SK-N-SH (cell line): ENCODE measurements at regions not wholly inside any gene's neighbourhood (a gene's known extent, or its start where the extent isn't known, plus 50 kb on each side); places are given as distances from the start of the nearest gene placed in this dataset.

ENCODE experiments used
- CTCF ChIA-PET: fragments of 300-600, 350-600 bp; formaldehyde crosslinking; extraction: SDS; loops from one replicate; lab custom pipeline; 2021; lab: Yijun Ruan, JAX
- POLR2A ChIA-PET: fragments of 350-600 bp; sonication (Branson Sonifier 250); formaldehyde crosslinking; extraction: SDS; loops from one replicate; lab custom pipeline; 2020; ENCODE audit warnings: antibody characterized with exemption, inconsistent platforms; lab: Yijun Ruan, JAX
- DNase-seq: peaks from one replicate; pipeline ENCODE4 v3.0.0; 2012
- H2AFZ ChIP-seq: fragments of 200-600 bp; sonication (generic); 2 replicates; pipeline ENCODE4 v1.8.1; 2016; ENCODE audit warnings: antibody characterized with exemption, mild to moderate bottlenecking, low read depth
- H3F3A ChIP-seq: fragments of 200-600 bp; sonication (generic); replicated peaks from 2 replicates; pipeline ENCODE3; 2016; ENCODE audit warnings: antibody characterized with exemption, mild to moderate bottlenecking; ENCODE audit not compliant: insufficient read depth
- H3K27ac ChIP-seq, 2 experiments: fragments of 200-500 bp in 1 of 2; fragments of 200-600 bp in 1 of 2; sonication (Bioruptor generic) in 1 of 2; sonication (generic), shearing (Covaris generic) in 1 of 2; 2 replicates each; pipeline versions ENCODE4 v1.5.1 to v1.6.1; 2014 to 2016; ENCODE audit warnings: low read depth in 2 of 2, inconsistent platforms in 1 of 2, low read length in 1 of 2, mild to moderate bottlenecking in 1 of 2, mixed read lengths in 1 of 2
- H3K27me3 ChIP-seq: fragments of 200-600 bp; sonication (generic), shearing (Covaris generic); 2 replicates; pipeline ENCODE4 v1.6.1; 2016; ENCODE audit warnings: mixed run types; ENCODE audit not compliant: insufficient read depth
- H3K36me3 ChIP-seq, 2 experiments: fragments of 200-500 bp in 1 of 2; fragments of 200-600 bp in 1 of 2; sonication (Bioruptor generic) in 1 of 2; sonication (generic) in 1 of 2; replicated peaks in 1 of 2; 2 replicates each; pipeline versions ENCODE3 to v1.5.1; 2014 to 2016; ENCODE audit warnings: low read length in 1 of 2, mild to moderate bottlenecking in 1 of 2; ENCODE audit not compliant: insufficient read depth in 2 of 2, control insufficient read depth in 1 of 2
- H3K4me1 ChIP-seq, 2 experiments: fragments of 200-500 bp in 1 of 2; fragments of 200-600 bp in 1 of 2; sonication (Bioruptor generic) in 1 of 2; sonication (generic), shearing (Covaris generic) in 1 of 2; 2 replicates each; pipeline versions ENCODE4 v1.5.1 to v1.6.1; 2014 to 2016; ENCODE audit warnings: low read depth in 1 of 2, low read length in 1 of 2, mixed run types in 1 of 2; ENCODE audit not compliant: insufficient read depth in 2 of 2, control insufficient read depth in 1 of 2
- H3K4me2 ChIP-seq: fragments of 200-600 bp; sonication (generic), shearing (Covaris generic); 2 replicates; pipeline ENCODE4 v1.6.1; 2017; ENCODE audit warnings: mixed run types
- H3K4me3 ChIP-seq, 2 experiments: fragments of 200-500 bp in 1 of 2; fragments of 200-600 bp in 1 of 2; sonication (Bioruptor generic) in 1 of 2; sonication (generic), shearing (Covaris generic) in 1 of 2; 2 replicates each; pipeline versions ENCODE4 v1.5.1 to v1.8.1; 2014 to 2016; ENCODE audit warnings: low read depth in 2 of 2, inconsistent platforms in 1 of 2, low read length in 1 of 2, mild to moderate bottlenecking in 1 of 2, mixed read lengths in 1 of 2, moderate library complexity in 1 of 2
- H3K79me2 ChIP-seq: fragments of 200-600 bp; sonication (generic); 2 replicates; pipeline ENCODE4 v1.8.1; 2017; ENCODE audit warnings: mild to moderate bottlenecking; ENCODE audit not compliant: insufficient read depth
- H3K9ac ChIP-seq: fragments of 200-600 bp; sonication (generic); 2 replicates; pipeline ENCODE4 v1.6.1; 2017; ENCODE audit warnings: mixed run types
- H3K9me2 ChIP-seq: fragments of 200-600 bp; sonication (generic); 2 replicates; pipeline ENCODE4 v1.6.1; 2017; ENCODE audit warnings: mixed run types
- H3K9me3 ChIP-seq: fragments of 200-600 bp; sonication (generic); 2 replicates; pipeline ENCODE4 v1.6.1; 2017; ENCODE audit warnings: mixed run types, mild to moderate bottlenecking, moderate library complexity
- H4K20me1 ChIP-seq: fragments of 200-600 bp; sonication (generic); 2 replicates; pipeline ENCODE4 v1.6.1; 2017; ENCODE audit warnings: mild to moderate bottlenecking, mixed run types; ENCODE audit not compliant: insufficient read depth
- EP300 ChIP-seq, 2 experiments: IDR thresholded peaks; 2 replicates each; pipeline versions ENCODE4 v1.4.0 to v1.6.1; 2012; ENCODE audit warnings: borderline replicate concordance in 1 of 2, low read depth in 1 of 2, low read length in 1 of 2
- EZH2phosphoT487 ChIP-seq: fragments of 200-600 bp; sonication (generic); IDR thresholded peaks from 2 replicates; pipeline ENCODE4 v1.6.1; 2017; ENCODE audit warnings: low read depth, mixed run types, mild to moderate bottlenecking, antibody characterized with exemption, moderate library complexity, borderline replicate concordance
- FOSL2 ChIP-seq: IDR thresholded peaks from 2 replicates; pipeline ENCODE4 v1.4.0; 2012; ENCODE audit warnings: low read depth, mild to moderate bottlenecking, moderate library complexity, borderline replicate concordance
- GABPA ChIP-seq: IDR thresholded peaks from 2 replicates; pipeline ENCODE4 v1.4.0; 2012; ENCODE audit warnings: low read depth, mild to moderate bottlenecking
- IRF3 ChIP-seq: fragments of 150-350 bp; IDR thresholded peaks from 2 replicates; pipeline ENCODE4 v1.6.1; 2016; ENCODE audit warnings: mild to moderate bottlenecking, low read depth, low read length
- JUND ChIP-seq: IDR thresholded peaks from 2 replicates; pipeline ENCODE4 v1.4.0; 2012
- NFIC ChIP-seq: IDR thresholded peaks from 2 replicates; pipeline ENCODE4 v1.4.0; 2012; ENCODE audit warnings: borderline replicate concordance
- PBX3 ChIP-seq: IDR thresholded peaks from 2 replicates; pipeline ENCODE4; 2012
- TAF1 ChIP-seq: IDR thresholded peaks from 2 replicates; pipeline ENCODE4 v1.6.1; 2012; ENCODE audit warnings: low read depth, mild to moderate bottlenecking, low read length, moderate library complexity, borderline replicate concordance
- TCF12 ChIP-seq: IDR thresholded peaks from 2 replicates; pipeline ENCODE4 v1.4.0; 2012
- USF2 ChIP-seq: fragments of 150-350 bp; IDR thresholded peaks from 2 replicates; pipeline ENCODE4 v1.6.1; 2017; ENCODE audit warnings: antibody characterized with exemption, low read length, low read depth, borderline replicate concordance
- ZBTB33 ChIP-seq: IDR thresholded peaks from 2 replicates; pipeline ENCODE4 v1.4.0; 2012; ENCODE audit warnings: low read depth, borderline replicate concordance
- WGBS: methylation state at CpG from one replicate; pipeline ENCODE4 v1.1.6; 2017; ENCODE audit warnings: low lambda C conversion rate; 5-methylcytosine and 5-hydroxymethylcytosine counted together

GRCh38 chr4:147370473-147370872, 110.4 kb upstream of the EDNRA start:
- CTCF ChIA-PET: no interaction called here
- H3K9me2 ChIP-seq: no peaks in the 10 kb centered on the region
- H3K79me2 ChIP-seq: no peaks in the 10 kb centered on the region
- H3K36me3 ChIP-seq: no peaks in the 10 kb centered on the region
- TF ChIP-seq EZH2phosphoT487 (no peak), USF2 (no peak)
- TF ChIP-seq, all 33 proteins: peak for 0
- peaks cover 14% of the 10 kb centered on the region for H3F3A ChIP-seq
- no peak overlapping the region for H3K4me3 ChIP-seq
- peak overlapping the region in 1 of 2 experiments; percentile 66; a peak in 2 of 4 replicates for H3K27ac ChIP-seq
- peak overlapping the region; percentile 78 for H2AFZ ChIP-seq
- no peak overlapping the region for H3K9ac ChIP-seq
- no peaks in the 10 kb centered on the region for H3K9me3 ChIP-seq
- H3K4me1 ChIP-seq: peaks cover 11 to 29% of the 10 kb centered on the region in 2 experiments
- POLR2A ChIA-PET: no interaction called here
- H3K27me3 ChIP-seq: no peaks in the 10 kb centered on the region
- peak overlapping the region; percentile 27; the same call in 1 of the 2 replicates for H3K4me2 ChIP-seq
- H4K20me1 ChIP-seq: no peaks in the 10 kb centered on the region
- DNase-seq: no peak
- WGBS: 100% methylated on average over 2 of the region's 2 CpGs

GRCh38 chr4:147370881-147371280, 110.0 kb upstream of the EDNRA start:
- Histone ChIP-seq H2AFZ (peak overlapping the region; percentile 78; the same call in 1 of the 2 replicates), H3K4me1 (peaks cover 8 to 29% of the 10 kb centered on the region in 2 experiments), H3K9ac (no peak overlapping the region), H3K27me3 (no peaks in the 10 kb centered on the region), H3K4me2 (peak overlapping the region; percentile 27; the same call in 1 of the 2 replicates), H4K20me1 (no peaks in the 10 kb centered on the region), H3K4me3 (no peak overlapping the region), H3K79me2 (no peaks in the 10 kb centered on the region), H3K9me2 (no peaks in the 10 kb centered on the region), H3F3A (peaks cover 14% of the 10 kb centered on the region), H3K27ac (peak overlapping the region in 1 of 2 experiments; percentile 66; a peak in 2 of 4 replicates), H3K36me3 (no peaks in the 10 kb centered on the region), H3K9me3 (no peaks in the 10 kb centered on the region)
- CTCF ChIA-PET: no interaction called here
- no peak for TF ChIP-seq JUND
- TF ChIP-seq TAF1: no peak
- no peak for DNase-seq
- POLR2A ChIA-PET: no interaction called here
- 100% methylated on average over 2 of the region's 2 CpGs for WGBS

- no peaks in the 10 kb centered on the region for H3K36me3 ChIP-seq
- no peaks in the 10 kb centered on the region for H4K20me1 ChIP-seq
- no peaks in the 10 kb centered on the region for H3K79me2 ChIP-seq
- POLR2A ChIA-PET: no interaction called here
- no peak overlapping the region for H3K9ac ChIP-seq
- no peak overlapping the region for H2AFZ ChIP-seq
- peak overlapping the region in 1 of 2 experiments; percentile 66; a peak in 2 of 4 replicates for H3K27ac ChIP-seq
- no peaks in the 10 kb centered on the region for H3K9me3 ChIP-seq
- peaks cover 14% of the 10 kb centered on the region for H3F3A ChIP-seq
- peaks cover 3 to 29% of the 10 kb centered on the region in 2 experiments for H3K4me1 ChIP-seq
- TF ChIP-seq EP300 (IDR thresholded peaks at IDR 0.05; ENCODE audit: borderline replicate concordance in 1 of 2, low read depth in 1 of 2, low read length in 1 of 2): peak in 1 of 2 experiments; percentile 66; a peak in 1 of 4 replicates
- 0 out of 2 replicates have a peak, but pooled peaks have one; percentile 31 for TF ChIP-seq PBX3
- TF ChIP-seq ZBTB33: no peak
- TF ChIP-seq GABPA: no peak
- TF ChIP-seq NFIC: peak; percentile 76
- TF ChIP-seq TCF12: peak; percentile 59; the same call in 1 of the 2 replicates
- TF ChIP-seq IRF3: no peak
- TF ChIP-seq FOSL2: peak; percentile 57; the same call in 1 of the 2 replicates
- peak; percentile 41 for TF ChIP-seq JUND
- TF ChIP-seq, all 33 proteins: peak for 6
- no peak for DNase-seq
- no peaks in the 10 kb centered on the region for H3K9me2 ChIP-seq
- H3K27me3 ChIP-seq: no peaks in the 10 kb centered on the region
- no peak overlapping the region for H3K4me2 ChIP-seq
- CTCF ChIA-PET: no interaction called here
- H3K4me3 ChIP-seq: no peak overlapping the region
These were observed 109.2 kb upstream of the EDNRA start for GRCh38 chr4:147371661-147372060.
